ENCODE measurements at regions not wholly inside any gene's neighbourhood (a gene's known extent, or its start where the extent isn't known, plus 50 kb on each side); places are given as distances from the start of the nearest gene placed in this dataset.
A peak's percentile ranks its signal among the peaks of the same experiment; 100 is the strongest.

- no peaks in the 10 kb centered on the region for H3K4me1 ChIP-seq (ENCODE audit: insufficient read depth, low read length, severe bottlenecking)
- TF ChIP-seq EZH2 (IDR thresholded peaks at IDR 0.05; ENCODE audit: borderline replicate concordance, low read length), result no peak
- peak; percentile 69 for TF ChIP-seq CTCF (IDR thresholded peaks at IDR 0.05; ENCODE audit: low read length)
- H3K4me3 ChIP-seq (ENCODE audit: low read depth, low read length, poor library complexity, severe bottlenecking), result no peak overlapping the region
- H3K27ac ChIP-seq (ENCODE audit: low read depth, low read length, poor library complexity, severe bottlenecking), result no peak overlapping the region
- H2AFZ ChIP-seq (ENCODE audit: low read length), result no peak overlapping the region
- no peak overlapping the region for H3K4me2 ChIP-seq (ENCODE audit: low read length)
- H4K20me1 ChIP-seq (ENCODE audit: insufficient read depth, low read length), result no peaks in the 10 kb centered on the region
- H3K36me3 ChIP-seq (ENCODE audit: insufficient read depth, low read length), result no peaks in the 10 kb centered on the region
- H3K9ac ChIP-seq (ENCODE audit: low read length), result no peak overlapping the region
- H3K9me2 ChIP-seq (ENCODE audit: low read depth, low read length), result no peaks in the 10 kb centered on the region
- no peaks in the 10 kb centered on the region for H3K79me2 ChIP-seq (ENCODE audit: insufficient read depth, low read length)
- H3K27me3 ChIP-seq (ENCODE audit: insufficient read depth, low read length), result no peaks in the 10 kb centered on the region
- no peaks in the 10 kb centered on the region for H3F3A ChIP-seq (ENCODE audit: insufficient read depth, low read length)
- H3K9me3 ChIP-seq (ENCODE audit: low read length), result no peaks in the 10 kb centered on the region
Measured at GRCh38 chr5:91499943-91500531, 116.9 kb upstream of the ARRDC3 start.

GRCh38 chr5:91495699-91496098, 112.6 kb upstream of the ARRDC3 start:
- Histone ChIP-seq H3K4me2 (ENCODE audit: low read length) (no peak overlapping the region), H3K36me3 (ENCODE audit: insufficient read depth, low read length) (no peaks in the 10 kb centered on the region), H3K27ac (ENCODE audit: low read depth, low read length, poor library complexity, severe bottlenecking) (no peak overlapping the region), H3K27me3 (ENCODE audit: insufficient read depth, low read length) (no peaks in the 10 kb centered on the region), H4K20me1 (ENCODE audit: insufficient read depth, low read length) (no peaks in the 10 kb centered on the region), H3F3A (ENCODE audit: insufficient read depth, low read length) (no peaks in the 10 kb centered on the region), H3K79me2 (ENCODE audit: insufficient read depth, low read length) (no peaks in the 10 kb centered on the region), H3K4me3 (ENCODE audit: low read depth, low read length, poor library complexity, severe bottlenecking) (no peak overlapping the region), H3K9ac (ENCODE audit: low read length) (no peak overlapping the region), H3K9me2 (ENCODE audit: low read depth, low read length) (no peaks in the 10 kb centered on the region), H2AFZ (ENCODE audit: low read length) (no peak overlapping the region), H3K9me3 (ENCODE audit: low read length) (no peaks in the 10 kb centered on the region), H3K4me1 (ENCODE audit: insufficient read depth, low read length, severe bottlenecking) (no peaks in the 10 kb centered on the region)
- TF ChIP-seq EZH2 (IDR thresholded peaks at IDR 0.05; ENCODE audit: borderline replicate concordance, low read length) (no peak), CTCF (IDR thresholded peaks at IDR 0.05; ENCODE audit: low read length) (no peak)

GRCh38 chr5:91494447-91494996, 111.4 kb upstream of the ARRDC3 start:
- Histone ChIP-seq H3K4me3 (ENCODE audit: low read depth, low read length, poor library complexity, severe bottlenecking) (no peak overlapping the region), H3K9ac (ENCODE audit: low read length) (no peak overlapping the region), H3K27ac (ENCODE audit: low read depth, low read length, poor library complexity, severe bottlenecking) (no peak overlapping the region), H3K4me1 (ENCODE audit: insufficient read depth, low read length, severe bottlenecking) (no peaks in the 10 kb centered on the region), H3F3A (ENCODE audit: insufficient read depth, low read length) (no peaks in the 10 kb centered on the region), H3K27me3 (ENCODE audit: insufficient read depth, low read length) (no peaks in the 10 kb centered on the region), H3K36me3 (ENCODE audit: insufficient read depth, low read length) (no peaks in the 10 kb centered on the region), H3K9me3 (ENCODE audit: low read length) (no peaks in the 10 kb centered on the region), H3K9me2 (ENCODE audit: low read depth, low read length) (no peaks in the 10 kb centered on the region), H3K4me2 (ENCODE audit: low read length) (no peak overlapping the region), H2AFZ (ENCODE audit: low read length) (no peak overlapping the region), H4K20me1 (ENCODE audit: insufficient read depth, low read length) (no peaks in the 10 kb centered on the region), H3K79me2 (ENCODE audit: insufficient read depth, low read length) (no peaks in the 10 kb centered on the region)
- no peak for TF ChIP-seq CTCF (IDR thresholded peaks at IDR 0.05; ENCODE audit: low read length)
- TF ChIP-seq EZH2 (IDR thresholded peaks at IDR 0.05; ENCODE audit: borderline replicate concordance, low read length), result no peak

Measured in OCI-LY1 (cell line).